CD4-positive, alpha-beta T cell treated with Interleukin-6 at 100 ng/mL for 8 hours (primary cell): ENCODE measurements at regions not wholly inside any gene's neighbourhood (a gene's known extent, or its start where the extent isn't known, plus 50 kb on each side); places are given as distances from the start of the nearest gene placed in this dataset.

Experiments used
- DNase-seq: peaks from one replicate; pipeline ENCODE4 v3.0.0-alpha.2; 2020; ENCODE audit warnings: mixed read lengths, low spot score

GRCh38 chr2:16507655-16508489, 157.8 kb downstream of the CYRIA start:
- no peak for DNase-seq

GRCh38 chr2:16506366-16506765, 159.3 kb downstream of the CYRIA start:
- DNase-seq = no peak

- DNase-seq = no peak
Observed at GRCh38 chr2:16496426-16497388, 168.9 kb downstream of the CYRIA start.

- no peak for DNase-seq
Observed at GRCh38 chr2:16495509-16496208, 170.0 kb downstream of the CYRIA start.

GRCh38 chr2:16494836-16495508, 170.7 kb downstream of the CYRIA start:
- no peak for DNase-seq

GRCh38 chr2:16493788-16494187, 171.8 kb downstream of the CYRIA start:
- no peak for DNase-seq

- DNase-seq = no peak
Observed at GRCh38 chr2:16487686-16488085, 177.9 kb downstream of the CYRIA start.

GRCh38 chr2:16485251-16485650, 180.4 kb downstream of the CYRIA start:
- no peak for DNase-seq

GRCh38 chr2:16482460-16482859, 183.2 kb downstream of the CYRIA start:
- DNase-seq = no peak

- no peak for DNase-seq
Observed at GRCh38 chr2:16481351-16481750, 184.3 kb downstream of the CYRIA start.

- no peak for DNase-seq
Observed at GRCh38 chr2:16479721-16480120, 185.9 kb downstream of the CYRIA start.

- no peak for DNase-seq
Observed at GRCh38 chr2:16478434-16479210, 187.0 kb downstream of the CYRIA start.

GRCh38 chr2:16477648-16478047, 188.0 kb downstream of the CYRIA start:
- no peak for DNase-seq

- no peak for DNase-seq
Observed at GRCh38 chr2:16476866-16477265, 188.8 kb downstream of the CYRIA start.

GRCh38 chr2:16475986-16476567, 189.6 kb downstream of the CYRIA start:
- no peak for DNase-seq

- DNase-seq = no peak
Observed at GRCh38 chr2:16475586-16475985, 190.0 kb downstream of the CYRIA start.

GRCh38 chr2:16473575-16473974, 192.1 kb downstream of the CYRIA start:
- no peak for DNase-seq

- DNase-seq = no peak
Observed at GRCh38 chr2:16470936-16471490, 194.6 kb downstream of the CYRIA start.

GRCh38 chr2:16466821-16467151, 198.8 kb downstream of the CYRIA start:
- no peak for DNase-seq

- no peak for DNase-seq
Observed at GRCh38 chr2:16466133-16466820, 199.4 kb downstream of the CYRIA start.
